SK-N-SH (cell line): ENCODE measurements at regions not wholly inside any gene's neighbourhood (a gene's known extent, or its start where the extent isn't known, plus 50 kb on each side); places are given as distances from the start of the nearest gene placed in this dataset.

Experiments used
- CHD2 ChIP-seq: fragments of 150-350 bp; IDR thresholded peaks from 2 replicates; pipeline ENCODE4 v1.6.1; 2018; ENCODE audit warnings: low read length; ENCODE audit not compliant: partially characterized antibody
- CTCF ChIP-seq: fragments of 200-600 bp; sonication (generic); IDR thresholded peaks from 2 replicates; pipeline ENCODE4 v1.6.1; 2017; ENCODE audit warnings: antibody characterized with exemption, mild to moderate bottlenecking, moderate library complexity
- EP300 ChIP-seq, 2 experiments: IDR thresholded peaks; 2 replicates each; pipeline versions ENCODE4 v1.4.0 to v1.6.1; 2012; ENCODE audit warnings: borderline replicate concordance in 1 of 2, low read depth in 1 of 2, low read length in 1 of 2
- GABPA ChIP-seq: IDR thresholded peaks from 2 replicates; pipeline ENCODE4 v1.4.0; 2012; ENCODE audit warnings: low read depth, mild to moderate bottlenecking
- SMC3 ChIP-seq: IDR thresholded peaks from 2 replicates; pipeline ENCODE4 v1.6.1; 2012; ENCODE audit warnings: low read depth, low read length, improper control_type of control experiment
- TAF1 ChIP-seq: IDR thresholded peaks from 2 replicates; pipeline ENCODE4 v1.6.1; 2012; ENCODE audit warnings: low read depth, mild to moderate bottlenecking, low read length, moderate library complexity, borderline replicate concordance
- USF1 ChIP-seq: IDR thresholded peaks from 2 replicates; pipeline ENCODE4 v1.4.0; 2012; ENCODE audit warnings: low read depth, borderline replicate concordance
- YY1 ChIP-seq: IDR thresholded peaks from 2 replicates; pipeline ENCODE4 v1.4.0; 2012; ENCODE audit warnings: low read depth, mild to moderate bottlenecking
- TF ChIP-seq, protein P1 (sequence below): fragments of 150-350 bp; IDR thresholded peaks from 2 replicates; pipeline ENCODE4 v1.6.1; 2017; ENCODE audit warnings: antibody characterized with exemption, low read length, low read depth, borderline replicate concordance

- TF ChIP-seq CTCF (no peak), USF1 (no peak), TAF1 (no peak), GABPA (no peak), EP300 (IDR thresholded peaks at IDR 0.05; ENCODE audit: borderline replicate concordance in 1 of 2, low read depth in 1 of 2, low read length in 1 of 2) (no peak), SMC3 (no peak), YY1 (no peak), CHD2 (no peak)
- TF ChIP-seq, protein P1, sequence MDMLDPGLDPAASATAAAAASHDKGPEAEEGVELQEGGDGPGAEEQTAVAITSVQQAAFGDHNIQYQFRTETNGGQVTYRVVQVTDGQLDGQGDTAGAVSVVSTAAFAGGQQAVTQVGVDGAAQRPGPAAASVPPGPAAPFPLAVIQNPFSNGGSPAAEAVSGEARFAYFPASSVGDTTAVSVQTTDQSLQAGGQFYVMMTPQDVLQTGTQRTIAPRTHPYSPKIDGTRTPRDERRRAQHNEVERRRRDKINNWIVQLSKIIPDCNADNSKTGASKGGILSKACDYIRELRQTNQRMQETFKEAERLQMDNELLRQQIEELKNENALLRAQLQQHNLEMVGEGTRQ: no peak
Observed at GRCh38 chr11:36713715-36714114, 115.7 kb upstream of the RAG2 start.
